Breast epithelium (tissue), 4 donors: ENCODE measurements at regions not wholly inside any gene's neighbourhood (a gene's known extent, or its start where the extent isn't known, plus 50 kb on each side); places are given as distances from the start of the nearest gene placed in this dataset.
"Not testable (repeated sequence)": the region's sequence is repeated elsewhere in the genome, so short reads cannot be mapped to it uniquely, and the experiment has no call there.

Source experiments
- DNase-seq, 2 donors: peaks; one replicate each; pipeline ENCODE4 v3.0.0-alpha.2; 2019; ENCODE audit warnings: low spot score in 2 of 2
- H3K27ac ChIP-seq, 2 donors: fragments of 200-600 bp; sonication (generic) in 1 of 2; one replicate each; pipeline ENCODE4 v1.5.1; 2016 to 2019; ENCODE audit warnings: mild to moderate bottlenecking in 1 of 2
- H3K27me3 ChIP-seq, 2 donors: fragments of 200-600 bp; sonication (generic) in 1 of 2; one replicate each; pipeline versions ENCODE4 v1.5.1 to v1.6.0; 2017 to 2019; ENCODE audit warnings: control low read depth in 1 of 2, mild to moderate bottlenecking in 1 of 2
- H3K36me3 ChIP-seq: fragments of 200-600 bp; one replicate; pipeline ENCODE4 v1.5.1; 2019
- H3K4me1 ChIP-seq, 2 donors: fragments of 200-600 bp; sonication (generic); one replicate each; pipeline ENCODE4 v1.5.1; 2016 to 2019; ENCODE audit warnings: control low read depth in 1 of 2
- H3K4me3 ChIP-seq, 3 donors: fragments of 200-600 bp; sonication (generic); 1 replicate in 2 of 3; 2 replicates in 1 of 3; pipeline ENCODE4 v1.5.1; 2016 to 2019; ENCODE audit warnings: mild to moderate bottlenecking in 3 of 3, moderate library complexity in 2 of 3
- H3K9me3 ChIP-seq, 2 donors: fragments of 200-600 bp; sonication (generic) in 1 of 2; one replicate each; pipeline ENCODE4 v1.5.1; 2016 to 2019; ENCODE audit warnings: control low read depth in 1 of 2
- POLR2A ChIP-seq: fragments of 450-650 bp; IDR thresholded peaks from one replicate; pipeline ENCODE4 v1.6.1; 2016; ENCODE audit warnings: antibody characterized with exemption, mild to moderate bottlenecking, moderate library complexity
- POLR2AphosphoS5 ChIP-seq, 3 donors: sonication (generic); formaldehyde crosslinking; IDR thresholded peaks; one replicate each; pipeline ENCODE4 v1.6.1; 2017; ENCODE audit warnings: antibody characterized with exemption in 3 of 3
- intact Hi-C: fragments of 100-400 bp; cut with DNase I; formaldehyde crosslinking; loops from one replicate; pipeline ENCODE4 v1.15.1; 2023; ENCODE audit warnings: low total_unique reads
- TF ChIP-seq, protein P1 (sequence below), 3 donors: fragments of 450-650 bp; IDR thresholded peaks; one replicate each; pipeline ENCODE4 v1.5.1; 2016 to 2017; ENCODE audit warnings: antibody characterized with exemption in 3 of 3, mild to moderate bottlenecking in 3 of 3, moderate library complexity in 3 of 3

DNA sequence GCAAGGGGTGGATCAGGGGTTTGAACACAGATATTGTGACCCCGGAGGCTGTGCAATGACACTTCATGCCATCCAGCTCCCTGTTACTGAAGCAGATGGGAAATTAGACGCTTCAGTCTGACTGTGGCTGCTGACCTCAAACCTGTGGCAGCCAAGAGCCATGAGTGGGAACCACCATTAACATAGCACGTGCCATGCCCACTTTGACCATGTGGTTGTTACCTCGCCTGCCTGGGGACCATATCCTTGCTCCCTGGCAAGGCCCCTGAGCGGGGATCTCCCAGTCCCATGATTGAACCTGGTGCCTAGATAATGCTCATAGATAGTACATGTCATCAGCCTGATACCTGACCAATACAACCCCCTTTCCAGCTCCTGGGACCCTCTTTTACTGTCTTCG, 68.9 kb downstream of the CYP26B1 start:
- no peak overlapping the region for H3K27ac ChIP-seq
- peaks cover 0 to 6% of the 10 kb centered on the region in 2 donors for H3K9me3 ChIP-seq
- TF ChIP-seq, protein P1, sequence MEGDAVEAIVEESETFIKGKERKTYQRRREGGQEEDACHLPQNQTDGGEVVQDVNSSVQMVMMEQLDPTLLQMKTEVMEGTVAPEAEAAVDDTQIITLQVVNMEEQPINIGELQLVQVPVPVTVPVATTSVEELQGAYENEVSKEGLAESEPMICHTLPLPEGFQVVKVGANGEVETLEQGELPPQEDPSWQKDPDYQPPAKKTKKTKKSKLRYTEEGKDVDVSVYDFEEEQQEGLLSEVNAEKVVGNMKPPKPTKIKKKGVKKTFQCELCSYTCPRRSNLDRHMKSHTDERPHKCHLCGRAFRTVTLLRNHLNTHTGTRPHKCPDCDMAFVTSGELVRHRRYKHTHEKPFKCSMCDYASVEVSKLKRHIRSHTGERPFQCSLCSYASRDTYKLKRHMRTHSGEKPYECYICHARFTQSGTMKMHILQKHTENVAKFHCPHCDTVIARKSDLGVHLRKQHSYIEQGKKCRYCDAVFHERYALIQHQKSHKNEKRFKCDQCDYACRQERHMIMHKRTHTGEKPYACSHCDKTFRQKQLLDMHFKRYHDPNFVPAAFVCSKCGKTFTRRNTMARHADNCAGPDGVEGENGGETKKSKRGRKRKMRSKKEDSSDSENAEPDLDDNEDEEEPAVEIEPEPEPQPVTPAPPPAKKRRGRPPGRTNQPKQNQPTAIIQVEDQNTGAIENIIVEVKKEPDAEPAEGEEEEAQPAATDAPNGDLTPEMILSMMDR (IDR thresholded peaks at IDR 0.05), result no peak
- TF ChIP-seq POLR2AphosphoS5 (IDR thresholded peaks at IDR 0.05), result no peak
- no peak for TF ChIP-seq POLR2A
- no peak overlapping the region for H3K4me3 ChIP-seq
- intact Hi-C loops, result no loop called here
- H3K27me3 ChIP-seq, result no peaks in the 10 kb centered on the region
- H3K4me1 ChIP-seq, result no peaks in the 10 kb centered on the region
- H3K36me3 ChIP-seq, result no peaks in the 10 kb centered on the region
- DNase-seq, result no peak

DNA sequence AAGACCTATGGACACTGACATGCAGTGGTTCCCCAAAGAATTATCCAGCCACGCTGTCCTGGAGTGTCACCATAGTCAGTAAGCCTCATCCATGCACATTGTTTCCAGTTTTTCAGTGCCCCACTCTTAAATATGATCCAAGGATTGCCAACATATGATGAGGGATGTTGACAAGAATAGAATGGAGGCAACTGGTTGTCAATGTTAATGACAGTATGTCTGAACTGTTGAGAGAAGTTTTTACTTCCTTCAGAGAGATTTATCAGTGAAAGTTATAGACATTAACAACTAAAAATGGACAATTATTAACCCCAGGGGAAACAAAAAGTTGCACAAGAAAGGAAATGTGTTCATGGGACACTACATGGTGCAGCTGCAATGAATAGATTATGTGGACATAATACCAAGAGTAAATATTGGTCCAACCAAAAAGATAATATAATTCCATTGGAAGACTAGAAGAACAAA, 69.9 kb downstream of the CYP26B1 start:
- Histone ChIP-seq H3K27ac (no peak overlapping the region), H3K4me3 (no peak overlapping the region), H3K36me3 (no peaks in the 10 kb centered on the region), H3K4me1 (no peaks in the 10 kb centered on the region), H3K9me3 (peaks cover 8 to 17% of the 10 kb centered on the region in 2 donors), H3K27me3 (no peaks in the 10 kb centered on the region)
- no peak for DNase-seq
- intact Hi-C loops, result no loop called here
- TF ChIP-seq, protein P1 (IDR thresholded peaks at IDR 0.05), result no peak
- no peak for TF ChIP-seq POLR2A
- no peak for TF ChIP-seq POLR2AphosphoS5 (IDR thresholded peaks at IDR 0.05)

DNA sequence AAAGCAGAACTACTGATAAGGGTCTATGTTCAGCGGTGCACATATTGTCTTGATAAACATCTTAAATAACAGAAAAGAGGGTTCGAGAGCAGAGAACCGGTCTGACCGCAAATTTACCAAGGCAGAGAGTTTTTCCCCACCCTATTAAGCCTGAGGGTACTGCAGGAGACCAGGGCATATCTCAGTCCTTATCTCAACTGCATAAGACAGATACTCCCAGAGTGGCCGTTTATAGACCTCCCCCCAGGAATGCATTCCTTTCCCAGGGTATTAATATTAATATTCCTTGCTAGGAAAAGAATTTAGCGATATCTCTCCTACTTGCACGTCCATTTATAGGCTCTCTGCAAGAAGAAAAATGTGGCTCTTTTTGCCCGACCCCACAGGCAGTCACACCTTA, 74.3 kb downstream of the CYP26B1 start:
- H3K4me1 ChIP-seq, H3K27me3 ChIP-seq, intact Hi-C loops, H3K36me3 ChIP-seq, DNase-seq, H3K27ac ChIP-seq, H3K4me3 ChIP-seq: not testable (repeated sequence)
- peaks cover 8 to 17% of the 10 kb centered on the region in 2 donors for H3K9me3 ChIP-seq

DNA sequence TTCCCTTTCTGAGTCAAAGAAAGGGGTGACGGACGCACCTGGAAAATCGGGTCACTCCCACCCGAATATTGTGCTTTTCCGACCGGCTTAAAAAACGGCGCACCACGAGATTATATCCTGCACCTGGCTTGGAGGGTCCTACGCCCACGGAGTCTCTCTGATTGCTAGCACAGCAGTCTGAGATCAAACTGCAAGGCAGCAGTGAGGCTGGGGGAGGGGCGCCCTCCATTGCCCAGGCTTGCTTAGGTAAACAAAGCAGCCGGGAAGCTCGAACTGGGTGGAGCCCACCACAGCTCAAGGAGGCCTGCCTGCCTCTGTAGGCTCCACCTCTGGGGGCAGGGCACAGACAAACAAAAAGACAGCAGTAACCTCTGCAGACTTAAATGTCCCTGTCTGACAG, 83.5 kb downstream of the CYP26B1 start:
- H3K9me3 ChIP-seq, H3K4me3 ChIP-seq, H3K27ac ChIP-seq, H3K27me3 ChIP-seq, intact Hi-C loops, H3K4me1 ChIP-seq, DNase-seq, H3K36me3 ChIP-seq: not testable (repeated sequence)

DNA sequence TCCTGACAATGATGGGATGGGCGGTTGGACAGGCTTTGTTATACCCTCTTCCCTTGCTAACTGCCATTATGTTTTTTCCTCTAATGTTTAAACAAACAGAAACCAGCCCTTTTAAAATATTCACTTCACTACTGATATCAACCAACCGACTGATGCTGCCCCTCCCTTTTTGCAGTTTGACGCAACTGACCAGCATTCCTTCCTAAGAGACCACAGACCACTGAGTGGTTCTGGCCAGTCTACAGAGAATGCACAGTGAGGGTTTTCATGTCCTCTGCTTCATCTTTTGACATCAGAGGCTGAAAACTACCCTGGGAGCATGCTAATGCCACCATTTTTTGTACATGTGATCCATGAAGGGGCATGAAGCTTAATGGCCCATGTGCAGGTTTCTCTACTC, 85.3 kb downstream of the CYP26B1 start:
- intact Hi-C loops, result no loop called here
- no peaks in the 10 kb centered on the region for H3K9me3 ChIP-seq
- no peak overlapping the region for H3K4me3 ChIP-seq
- no peak overlapping the region for H3K27ac ChIP-seq
- DNase-seq, result no peak
- H3K4me1 ChIP-seq, result no peaks in the 10 kb centered on the region
- H3K27me3 ChIP-seq, result no peaks in the 10 kb centered on the region
- no peaks in the 10 kb centered on the region for H3K36me3 ChIP-seq
- TF ChIP-seq, protein P1 (IDR thresholded peaks at IDR 0.05), result no peak
- no peak for TF ChIP-seq POLR2AphosphoS5 (IDR thresholded peaks at IDR 0.05)
- no peak for TF ChIP-seq POLR2A

DNA sequence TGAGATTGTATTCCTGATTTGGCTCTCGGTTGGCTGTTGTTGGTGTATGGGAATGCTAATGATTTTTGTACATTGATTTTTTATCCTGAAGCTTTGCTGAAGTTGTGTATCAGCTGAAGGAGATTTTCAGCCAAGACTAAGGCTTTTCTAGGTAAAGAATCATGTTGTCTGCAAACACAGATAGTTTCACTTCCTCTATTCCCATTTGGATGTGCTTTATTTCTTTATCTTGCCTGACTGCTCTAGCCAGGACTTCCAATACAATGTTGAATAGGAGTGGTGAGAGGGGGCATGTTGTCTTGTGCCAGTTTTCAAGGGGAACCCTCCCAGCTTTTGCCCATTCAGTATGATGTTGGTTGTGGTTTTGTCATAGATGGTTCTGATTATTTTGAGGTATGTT, 90.4 kb downstream of the CYP26B1 start:
- Histone ChIP-seq H3K4me1 (no peaks in the 10 kb centered on the region), H3K36me3 (no peaks in the 10 kb centered on the region), H3K27me3 (no peaks in the 10 kb centered on the region), H3K4me3 (no peak overlapping the region), H3K27ac (no peak overlapping the region), H3K9me3 (no peaks in the 10 kb centered on the region)
- intact Hi-C loops, result no loop called here
- TF ChIP-seq POLR2AphosphoS5 (IDR thresholded peaks at IDR 0.05) (no peak), POLR2A (no peak)
- TF ChIP-seq, protein P1 (IDR thresholded peaks at IDR 0.05), result no peak
- no peak for DNase-seq
